ENCODE measurements at regions not wholly inside any gene's neighbourhood (a gene's known extent, or its start where the extent isn't known, plus 50 kb on each side); places are given as distances from the start of the nearest gene placed in this dataset.

DNA sequence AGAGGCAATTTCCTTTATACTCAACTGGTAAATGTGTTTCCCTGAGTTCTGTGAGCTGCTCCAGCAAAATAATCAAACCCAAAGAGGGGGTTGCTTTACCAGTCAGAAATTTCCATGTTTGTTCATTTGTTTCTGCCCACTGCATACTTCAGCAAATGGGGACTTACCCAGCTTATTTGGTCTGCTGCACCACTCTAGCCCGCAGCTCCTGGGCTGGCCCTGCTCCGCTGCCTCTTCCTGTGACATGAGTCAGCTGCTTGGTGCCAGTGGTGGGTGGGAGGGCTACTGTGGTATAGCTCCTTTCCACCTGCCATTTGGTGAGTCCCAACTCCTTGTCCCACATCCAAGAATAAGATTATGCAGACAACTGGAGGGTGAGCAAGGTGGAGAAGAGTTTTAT lies 644.2 kb downstream of the MCTP2 start:
- no peak overlapping the region for H3K4me3 Mint-ChIP-seq
- no peak overlapping the region for H3K27ac Mint-ChIP-seq

GRCh38 chr15:94877833-94878232 lies 646.5 kb downstream of the MCTP2 start:
- Mint-ChIP-seq H3K27me3 (peaks cover 2% of the 10 kb centered on the region), H3K36me3 (ENCODE audit: low read depth) (no peaks in the 10 kb centered on the region), H3K27ac (no peak overlapping the region), H3K4me3 (no peak overlapping the region), H3K4me1 (ENCODE audit: low read depth) (no peaks in the 10 kb centered on the region), H3K9me3 (peaks cover 6% of the 10 kb centered on the region)
- no peak for DNase-seq

More for the DNA sequence above, 644.2 kb downstream of the MCTP2 start:
- no peaks in the 10 kb centered on the region for H3K4me1 Mint-ChIP-seq (ENCODE audit: low read depth)
- no peak for DNase-seq
- peaks cover 6% of the 10 kb centered on the region for H3K9me3 Mint-ChIP-seq
- H3K27me3 Mint-ChIP-seq = peaks cover 2% of the 10 kb centered on the region
- no peaks in the 10 kb centered on the region for H3K36me3 Mint-ChIP-seq (ENCODE audit: low read depth)

GRCh38 chr15:94882071-94882712 lies 650.8 kb downstream of the MCTP2 start:
- no peak overlapping the region for H3K4me3 Mint-ChIP-seq
- no peak for DNase-seq
- no peak overlapping the region for H3K27ac Mint-ChIP-seq
- H3K27me3 Mint-ChIP-seq = no peaks in the 10 kb centered on the region
- peaks cover 4% of the 10 kb centered on the region for H3K9me3 Mint-ChIP-seq
- no peaks in the 10 kb centered on the region for H3K4me1 Mint-ChIP-seq (ENCODE audit: low read depth)
- no peaks in the 10 kb centered on the region for H3K36me3 Mint-ChIP-seq (ENCODE audit: low read depth)

DNA sequence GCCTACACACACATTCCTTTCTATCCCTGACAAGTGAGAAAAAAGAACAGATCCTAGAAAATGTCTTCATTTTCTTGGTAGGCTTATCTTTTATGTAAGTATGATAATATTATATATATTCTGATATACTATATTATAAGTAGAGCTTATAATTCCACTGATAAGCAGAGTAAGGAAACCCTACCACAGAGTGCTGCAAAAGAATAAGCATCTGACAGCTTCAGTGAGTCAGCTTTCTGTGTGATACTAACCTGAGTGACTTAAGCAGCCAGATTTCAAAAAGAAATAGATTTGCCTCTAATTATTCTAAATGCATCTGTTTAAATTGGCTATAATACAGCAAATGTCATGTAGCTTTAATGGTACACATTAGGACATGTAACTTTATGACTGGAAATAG lies 656.0 kb downstream of the MCTP2 start:
- Mint-ChIP-seq H3K4me1 (ENCODE audit: low read depth) (no peaks in the 10 kb centered on the region), H3K27ac (no peak overlapping the region), H3K9me3 (peaks cover 12% of the 10 kb centered on the region), H3K4me3 (no peak overlapping the region), H3K36me3 (ENCODE audit: low read depth) (no peaks in the 10 kb centered on the region), H3K27me3 (no peaks in the 10 kb centered on the region)
- no peak for DNase-seq

DNA sequence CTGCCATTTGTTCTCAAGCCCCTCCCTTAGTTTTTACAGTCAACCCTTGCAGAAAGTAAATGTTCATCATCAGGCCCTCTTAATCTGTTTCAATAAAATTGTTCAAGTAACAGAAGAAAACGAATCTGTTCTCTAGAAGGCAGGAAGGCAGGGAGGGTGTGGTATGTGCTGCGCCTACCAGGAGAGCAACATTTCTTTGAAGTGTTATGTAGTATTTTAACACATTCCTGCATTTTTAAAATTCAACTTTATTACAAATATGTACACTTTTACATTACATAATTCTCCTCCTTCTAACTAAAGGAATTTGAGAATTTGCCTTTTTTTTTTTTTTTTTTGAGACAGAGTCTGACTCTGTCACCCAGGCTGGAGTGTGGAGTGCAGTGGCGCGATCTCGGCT lies 657.8 kb downstream of the MCTP2 start:
- Mint-ChIP-seq H3K36me3 (ENCODE audit: low read depth) (no peaks in the 10 kb centered on the region), H3K4me1 (ENCODE audit: low read depth) (no peaks in the 10 kb centered on the region), H3K4me3 (no peak overlapping the region), H3K27me3 (no peaks in the 10 kb centered on the region), H3K9me3 (peaks cover 12% of the 10 kb centered on the region), H3K27ac (no peak overlapping the region)
- DNase-seq = no peak

DNA sequence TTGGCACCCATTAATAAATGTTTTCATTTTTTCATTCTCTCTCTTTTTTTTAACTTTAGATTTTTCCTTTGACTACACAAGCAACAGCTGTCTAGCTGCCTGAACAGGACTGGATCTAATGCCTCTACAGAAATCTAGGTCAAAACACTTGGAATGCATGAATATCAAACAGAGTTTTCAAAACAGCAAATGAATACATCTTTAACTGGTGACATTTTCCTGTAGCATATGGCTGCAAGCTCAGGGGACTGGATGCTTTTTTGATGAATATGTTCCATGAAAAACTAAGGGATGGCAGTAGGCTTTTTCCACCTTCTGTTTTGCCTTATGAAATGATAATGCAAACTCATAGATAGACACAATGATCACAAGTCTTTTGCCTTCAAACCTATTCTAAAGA lies 661.7 kb downstream of the MCTP2 start:
- Mint-ChIP-seq H3K36me3 (ENCODE audit: low read depth) (no peaks in the 10 kb centered on the region), H3K27me3 (no peaks in the 10 kb centered on the region), H3K27ac (no peak overlapping the region), H3K4me1 (ENCODE audit: low read depth) (no peaks in the 10 kb centered on the region), H3K4me3 (no peak overlapping the region), H3K9me3 (peaks cover 10% of the 10 kb centered on the region)
- DNase-seq = no peak

DNA sequence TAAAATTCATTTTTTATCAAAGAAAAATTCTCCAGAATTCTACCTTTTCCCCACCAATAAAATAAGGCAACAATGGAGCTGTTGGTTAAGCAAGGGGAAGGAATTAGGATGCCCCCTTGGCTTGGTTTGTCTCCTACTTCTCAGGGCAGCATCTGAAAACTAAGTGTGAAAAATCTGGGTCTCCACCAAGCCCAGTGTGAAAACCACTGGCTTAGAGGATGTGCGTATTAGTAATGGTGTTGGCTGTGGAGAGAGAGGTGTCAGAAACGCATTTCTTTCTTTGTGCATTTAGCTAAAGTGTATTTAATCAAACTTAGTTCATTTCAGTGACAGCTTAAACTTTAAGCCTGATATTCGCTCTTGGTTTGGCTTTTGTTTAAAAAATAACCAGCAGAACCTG lies 662.7 kb downstream of the MCTP2 start:
- Mint-ChIP-seq H3K36me3 (ENCODE audit: low read depth) (no peaks in the 10 kb centered on the region), H3K4me1 (ENCODE audit: low read depth) (no peaks in the 10 kb centered on the region), H3K27me3 (no peaks in the 10 kb centered on the region), H3K27ac (no peak overlapping the region), H3K9me3 (peaks cover 6% of the 10 kb centered on the region), H3K4me3 (no peak overlapping the region)
- no peak for DNase-seq

- no peaks in the 10 kb centered on the region for H3K36me3 Mint-ChIP-seq (ENCODE audit: low read depth)
- no peak overlapping the region for H3K4me3 Mint-ChIP-seq
- peaks cover 11% of the 10 kb centered on the region for H3K9me3 Mint-ChIP-seq
- DNase-seq = no peak
- H3K4me1 Mint-ChIP-seq (ENCODE audit: low read depth) = no peaks in the 10 kb centered on the region
- H3K27me3 Mint-ChIP-seq = no peaks in the 10 kb centered on the region
- H3K27ac Mint-ChIP-seq = no peak overlapping the region
Observed at GRCh38 chr15:94909510-94909909, 678.1 kb downstream of the MCTP2 start.

DNA sequence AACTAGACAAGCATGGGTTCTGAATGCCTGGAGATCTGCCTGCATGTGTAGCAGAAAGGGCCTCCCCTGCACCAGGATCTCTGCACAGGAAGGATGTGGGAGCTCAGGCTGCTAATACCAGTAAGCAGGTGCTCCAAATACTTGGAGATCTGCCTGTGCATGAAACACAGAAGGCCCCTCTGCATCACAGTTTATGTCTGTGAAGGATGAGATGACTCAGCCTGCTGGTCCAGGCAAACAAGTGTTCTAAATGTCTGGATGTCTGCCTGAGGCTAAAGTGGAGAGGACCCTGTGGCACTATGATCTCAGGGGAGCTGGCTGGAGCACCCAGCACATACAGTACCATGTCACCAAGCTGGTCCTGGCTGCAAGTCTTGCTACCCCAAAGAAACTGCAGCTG lies 678.8 kb downstream of the MCTP2 start:
- Mint-ChIP-seq H3K9me3 (peaks cover 11% of the 10 kb centered on the region), H3K36me3 (ENCODE audit: low read depth) (no peaks in the 10 kb centered on the region), H3K27ac (no peak overlapping the region), H3K27me3 (no peaks in the 10 kb centered on the region), H3K4me3 (no peak overlapping the region), H3K4me1 (ENCODE audit: low read depth) (no peaks in the 10 kb centered on the region)
- DNase-seq = no peak

- Mint-ChIP-seq H3K4me3 (no peak overlapping the region), H3K9me3 (peaks cover 11% of the 10 kb centered on the region), H3K27me3 (no peaks in the 10 kb centered on the region), H3K27ac (no peak overlapping the region), H3K4me1 (ENCODE audit: low read depth) (no peaks in the 10 kb centered on the region), H3K36me3 (ENCODE audit: low read depth) (no peaks in the 10 kb centered on the region)
- DNase-seq = no peak
Observed at GRCh38 chr15:94912760-94913159, 681.4 kb downstream of the MCTP2 start.

- H3K4me3 Mint-ChIP-seq = no peak overlapping the region
- no peak overlapping the region for H3K27ac Mint-ChIP-seq
- no peaks in the 10 kb centered on the region for H3K9me3 Mint-ChIP-seq
- no peaks in the 10 kb centered on the region for H3K27me3 Mint-ChIP-seq
- no peaks in the 10 kb centered on the region for H3K4me1 Mint-ChIP-seq (ENCODE audit: low read depth)
- DNase-seq = no peak
- H3K36me3 Mint-ChIP-seq (ENCODE audit: low read depth) = no peaks in the 10 kb centered on the region
Observed at GRCh38 chr15:94917068-94917467, 685.7 kb downstream of the MCTP2 start.

DNA sequence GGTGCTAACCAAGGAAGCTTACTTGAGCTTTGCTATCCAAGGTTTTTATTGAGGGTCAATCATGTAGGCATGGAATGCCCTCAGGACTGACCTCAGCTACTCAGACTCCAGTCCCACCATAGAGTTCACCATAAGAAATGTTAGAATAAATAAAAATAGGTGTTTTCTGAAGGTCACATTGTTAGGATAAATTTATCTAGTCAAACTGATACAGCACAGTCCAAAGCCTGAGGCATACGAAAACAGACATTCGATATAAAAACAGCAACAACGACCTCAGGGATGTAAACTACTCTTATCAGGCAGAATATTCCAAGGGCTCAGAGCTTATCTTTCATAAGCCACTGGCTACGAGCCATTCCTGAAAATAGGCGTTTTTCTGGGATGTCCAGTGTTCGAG lies 690.6 kb downstream of the MCTP2 start:
- Mint-ChIP-seq H3K9me3 (no peaks in the 10 kb centered on the region), H3K27ac (no peak overlapping the region), H3K4me3 (no peak overlapping the region), H3K27me3 (no peaks in the 10 kb centered on the region), H3K4me1 (ENCODE audit: low read depth) (no peaks in the 10 kb centered on the region), H3K36me3 (ENCODE audit: low read depth) (no peaks in the 10 kb centered on the region)
- no peak for DNase-seq

DNA sequence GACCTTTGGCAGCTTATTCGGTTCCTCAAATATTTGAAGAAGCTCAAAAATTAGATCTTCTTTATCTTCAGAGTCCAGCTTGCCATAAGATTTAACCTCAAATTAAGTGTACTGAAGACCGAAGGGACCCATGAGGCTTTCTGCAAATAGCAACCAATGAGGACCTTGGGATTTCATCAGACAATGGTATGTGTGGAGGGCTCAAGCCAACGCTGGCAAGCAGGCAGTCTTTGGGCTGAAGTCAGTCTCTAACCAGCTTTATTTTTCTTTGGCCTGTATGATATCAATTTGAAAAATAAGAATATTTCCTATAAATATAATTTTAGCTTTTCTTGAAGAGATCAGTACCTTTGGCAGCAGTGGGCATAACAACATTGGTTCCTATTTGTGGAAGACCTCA lies 692.7 kb downstream of the MCTP2 start:
- no peaks in the 10 kb centered on the region for H3K4me1 Mint-ChIP-seq (ENCODE audit: low read depth)
- H3K36me3 Mint-ChIP-seq (ENCODE audit: low read depth) = no peaks in the 10 kb centered on the region
- H3K27me3 Mint-ChIP-seq = no peaks in the 10 kb centered on the region
- DNase-seq = no peak
- H3K27ac Mint-ChIP-seq = no peak overlapping the region
- no peak overlapping the region for H3K4me3 Mint-ChIP-seq
- peaks cover 3% of the 10 kb centered on the region for H3K9me3 Mint-ChIP-seq

DNA sequence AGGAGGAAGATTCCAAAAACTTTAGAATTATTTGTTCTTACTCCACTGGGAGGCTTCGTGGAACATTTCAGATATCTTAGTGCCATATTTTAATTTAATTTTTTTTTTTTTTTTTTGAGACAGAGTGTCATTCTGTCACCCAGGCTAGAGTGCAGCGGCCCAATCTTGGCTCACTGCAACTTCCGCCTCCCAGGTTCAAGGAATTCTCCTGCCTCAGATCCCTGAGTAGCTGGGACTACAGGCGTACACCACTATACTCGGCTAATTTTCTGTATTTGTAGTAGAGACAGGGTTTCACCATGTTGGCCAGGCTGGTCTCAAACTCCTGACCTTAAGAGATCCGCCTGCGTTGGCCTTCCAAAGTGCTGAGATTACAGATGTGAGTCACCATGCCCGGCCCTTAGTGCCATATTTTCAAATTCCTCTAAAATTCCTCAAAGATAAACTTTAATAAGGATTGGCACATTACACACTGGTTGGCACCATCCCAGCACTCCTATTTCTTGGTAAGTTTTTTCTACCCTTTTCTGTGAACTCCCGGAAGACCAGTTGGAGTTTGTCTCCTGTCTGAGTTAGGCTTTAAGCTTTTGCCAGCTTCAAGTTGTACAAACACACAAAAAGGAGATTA lies 693.7 kb downstream of the MCTP2 start:
- Mint-ChIP-seq H3K9me3 (peaks cover 3% of the 10 kb centered on the region), H3K27ac (no peak overlapping the region), H3K36me3 (ENCODE audit: low read depth) (no peaks in the 10 kb centered on the region), H3K4me1 (ENCODE audit: low read depth) (no peaks in the 10 kb centered on the region), H3K4me3 (no peak overlapping the region), H3K27me3 (no peaks in the 10 kb centered on the region)
- no peak for DNase-seq

GRCh38 chr15:94925680-94926079 lies 694.3 kb downstream of the MCTP2 start:
- Mint-ChIP-seq H3K9me3 (peaks cover 3% of the 10 kb centered on the region), H3K4me1 (ENCODE audit: low read depth) (no peaks in the 10 kb centered on the region), H3K27me3 (no peaks in the 10 kb centered on the region), H3K4me3 (no peak overlapping the region), H3K27ac (no peak overlapping the region), H3K36me3 (ENCODE audit: low read depth) (no peaks in the 10 kb centered on the region)
- no peak for DNase-seq

DNA sequence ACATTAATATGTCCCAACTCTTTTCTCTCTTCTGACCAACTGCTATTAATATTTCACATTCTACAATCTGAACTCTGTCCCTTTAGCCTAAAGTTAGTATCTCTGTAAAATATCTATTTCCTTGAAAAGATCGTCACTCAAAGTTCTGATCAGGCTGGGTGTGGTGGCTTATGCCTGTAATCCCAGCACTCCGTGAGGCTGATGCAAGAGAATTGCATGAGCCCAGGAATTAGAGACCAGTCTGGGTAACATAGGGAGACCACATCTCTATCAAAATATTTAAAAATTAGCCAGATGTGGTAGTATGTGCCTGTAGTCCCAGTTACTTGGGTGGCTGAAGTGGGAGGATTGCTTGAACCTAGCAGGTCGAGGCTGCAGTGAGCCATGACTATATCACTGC lies 695.6 kb downstream of the MCTP2 start:
- Mint-ChIP-seq H3K9me3 (peaks cover 3% of the 10 kb centered on the region), H3K4me1 (ENCODE audit: low read depth) (no peaks in the 10 kb centered on the region), H3K27me3 (no peaks in the 10 kb centered on the region), H3K36me3 (ENCODE audit: low read depth) (no peaks in the 10 kb centered on the region), H3K4me3 (no peak overlapping the region), H3K27ac (no peak overlapping the region)
- no peak for DNase-seq
